GM18507 (cell line): ENCODE measurements at regions not wholly inside any gene's neighbourhood (a gene's known extent, or its start where the extent isn't known, plus 50 kb on each side); places are given as distances from the start of the nearest gene placed in this dataset.

Source experiments
- DNase-seq: peaks from one replicate; pipeline ENCODE4 v3.0.0; 2011; ENCODE audit warnings: low read depth; ENCODE audit not compliant: insufficient read length; ENCODE audit errors: extremely low spot score
- FAIRE-seq: peaks from 2 replicates; lab custom pipeline; 2011; peaks lifted over from hg19 to GRCh38; lab: Jason Lieb, UNC

- DNase-seq, result no peak
- no peak for FAIRE-seq
Measured at GRCh38 chr7:131880078-131880477, 323.6 kb upstream of the PODXL start.

DNA sequence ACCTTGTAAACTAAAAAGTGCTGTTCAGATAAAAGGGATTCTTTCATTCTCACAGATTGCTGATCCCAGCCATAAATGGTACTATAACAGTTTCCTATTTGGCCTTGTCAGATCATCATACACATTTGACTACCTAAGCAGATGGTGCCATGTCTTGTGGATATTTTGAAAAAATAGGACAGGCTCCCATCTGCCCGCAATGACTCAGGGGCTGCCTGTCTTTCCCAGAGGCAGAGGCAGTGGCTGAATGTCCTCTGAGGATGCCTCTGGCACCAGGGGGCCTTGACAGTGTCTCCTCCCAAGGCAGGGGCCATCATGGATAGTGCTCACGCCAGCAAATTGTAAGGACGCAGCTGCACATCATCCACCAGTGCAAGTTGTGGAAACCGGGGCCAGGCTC lies 323.0 kb upstream of the PODXL start:
- no peak for DNase-seq
- FAIRE-seq, result no peak

DNA sequence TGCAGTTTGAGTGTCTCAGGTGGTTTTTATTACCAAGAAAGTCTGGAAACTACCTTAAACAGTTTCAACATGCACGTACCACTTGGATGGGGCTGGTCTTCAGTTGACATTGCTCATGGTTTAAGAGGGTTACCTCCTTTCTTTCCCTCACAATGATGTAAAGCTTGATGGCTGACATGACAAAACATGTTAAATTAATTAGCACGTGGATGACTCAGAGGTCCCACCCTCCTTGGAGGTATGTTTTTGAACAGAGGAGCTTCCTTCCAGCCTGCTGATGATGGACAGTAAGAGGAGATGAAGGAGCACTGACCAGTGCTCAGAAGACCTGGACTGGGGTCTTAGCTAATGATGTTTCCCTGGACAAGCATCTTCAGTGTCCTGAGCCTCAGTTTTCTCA lies 322.3 kb upstream of the PODXL start:
- DNase-seq, result no peak
- no peak for FAIRE-seq

DNA sequence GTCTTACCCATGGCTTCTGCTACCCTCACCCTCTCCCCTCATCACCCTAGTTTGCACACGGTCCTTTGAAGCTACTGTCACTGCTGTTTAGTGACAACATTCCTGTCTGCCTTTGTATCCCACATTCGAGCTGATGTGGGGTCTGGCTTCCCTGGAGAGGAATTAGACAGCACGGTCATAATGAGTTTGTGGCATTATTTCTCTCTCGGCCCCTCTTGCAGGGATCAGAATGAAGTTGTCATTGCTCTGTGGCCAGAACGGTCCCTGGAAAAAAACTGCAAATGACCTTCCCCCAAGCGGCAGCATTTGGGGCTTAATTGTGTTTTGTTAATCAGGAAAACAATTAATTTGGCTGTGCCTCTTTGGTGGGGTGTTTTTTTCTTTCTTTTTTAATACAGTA lies 317.2 kb upstream of the PODXL start:
- FAIRE-seq (no peak), DNase-seq (no peak)

GRCh38 chr7:131869986-131870385 lies 313.6 kb upstream of the PODXL start:
- DNase-seq (no peak), FAIRE-seq (no peak)

DNA sequence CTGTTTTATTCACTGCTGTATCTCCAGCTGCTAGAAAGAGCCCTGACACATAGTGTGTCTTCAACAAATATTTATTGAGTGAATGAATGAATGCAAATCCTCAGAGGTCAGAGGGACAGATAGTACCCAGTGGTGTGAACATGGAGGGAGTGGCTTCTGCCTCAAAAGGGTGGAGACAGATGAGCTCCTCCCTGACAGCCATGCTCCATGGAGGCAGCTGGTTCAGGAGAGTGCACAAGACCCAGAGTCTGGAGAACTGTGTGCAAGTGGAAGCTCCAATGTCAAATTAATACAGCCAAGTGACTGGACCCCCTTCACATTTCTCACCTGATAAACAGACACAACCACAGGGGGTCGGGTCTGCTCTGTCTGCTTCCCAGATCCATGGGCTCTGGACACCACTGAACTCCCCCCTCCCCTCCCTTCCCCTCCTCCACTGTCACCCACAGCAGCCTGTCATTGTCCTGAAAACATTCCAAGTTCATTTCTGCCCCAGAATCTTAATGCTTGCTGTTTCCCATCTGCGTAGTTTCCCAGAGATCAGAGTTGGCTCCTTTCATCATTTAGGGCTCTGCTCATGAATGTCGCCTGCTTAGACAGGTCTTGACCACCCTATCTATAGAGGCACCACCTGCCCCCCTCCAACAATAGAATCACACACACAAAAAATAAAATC lies 312.9 kb upstream of the PODXL start:
- DNase-seq (no peak), FAIRE-seq (no peak)

GRCh38 chr7:131867461-131867860 lies 311.0 kb upstream of the PODXL start:
- FAIRE-seq, result no peak
- no peak for DNase-seq

DNA sequence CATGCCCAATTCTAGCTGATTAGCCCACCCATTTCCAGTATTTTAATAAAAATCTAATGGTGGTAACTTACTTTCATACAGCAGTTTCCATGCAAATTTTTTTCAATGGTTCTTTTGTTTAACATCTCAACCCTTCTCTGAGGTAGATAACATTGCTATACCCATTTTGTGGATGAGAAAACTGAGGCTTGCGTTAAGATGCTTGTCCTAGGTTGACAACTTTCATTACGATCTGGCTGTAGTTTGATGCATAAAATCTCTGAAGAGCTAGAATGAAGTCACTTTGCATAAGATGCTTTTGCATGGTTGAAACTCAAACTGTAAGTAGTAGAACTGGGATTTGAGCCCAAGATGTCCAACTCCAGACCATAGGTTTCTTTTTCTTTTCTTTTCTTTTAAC lies 309.5 kb upstream of the PODXL start:
- DNase-seq (no peak), FAIRE-seq (no peak)

- FAIRE-seq (no peak), DNase-seq (no peak)
Measured at GRCh38 chr7:131861620-131862346, 305.4 kb upstream of the PODXL start.

DNA sequence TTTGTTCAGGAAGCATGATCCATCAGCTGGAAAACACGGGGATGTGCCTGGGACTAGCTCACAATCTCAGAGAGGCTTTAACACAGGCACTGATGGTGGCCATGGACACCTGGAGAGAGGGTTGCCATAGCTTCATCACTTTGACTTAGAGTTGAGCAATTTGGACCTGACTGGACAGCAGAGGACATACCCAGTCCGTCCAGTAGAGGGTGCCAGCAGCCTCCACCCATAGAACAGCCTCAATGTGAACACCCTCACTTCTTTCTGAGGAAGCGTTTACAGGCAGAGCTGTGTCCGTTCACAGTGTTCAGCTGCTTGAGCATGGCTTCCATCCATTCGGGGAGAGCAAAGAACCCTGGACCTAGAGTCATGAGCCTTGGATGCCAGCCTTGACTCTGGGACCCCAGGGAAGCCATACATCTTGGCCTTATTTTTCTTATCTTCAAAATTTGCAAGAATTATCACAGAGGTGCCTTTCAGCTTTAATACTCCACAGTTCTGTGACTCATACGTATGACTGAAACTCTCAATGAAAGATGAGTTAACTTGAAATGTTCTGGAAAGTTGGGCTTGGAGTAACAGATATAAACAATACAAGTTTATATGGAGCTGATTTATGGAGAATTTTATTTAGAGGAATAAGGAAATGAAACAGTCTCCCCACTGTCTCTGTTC lies 302.9 kb upstream of the PODXL start:
- DNase-seq (peak; percentile 26), FAIRE-seq (peak; percentile 46)

- FAIRE-seq (no peak), DNase-seq (no peak)
Measured at GRCh38 chr7:131858611-131859010, 302.2 kb upstream of the PODXL start.

DNA sequence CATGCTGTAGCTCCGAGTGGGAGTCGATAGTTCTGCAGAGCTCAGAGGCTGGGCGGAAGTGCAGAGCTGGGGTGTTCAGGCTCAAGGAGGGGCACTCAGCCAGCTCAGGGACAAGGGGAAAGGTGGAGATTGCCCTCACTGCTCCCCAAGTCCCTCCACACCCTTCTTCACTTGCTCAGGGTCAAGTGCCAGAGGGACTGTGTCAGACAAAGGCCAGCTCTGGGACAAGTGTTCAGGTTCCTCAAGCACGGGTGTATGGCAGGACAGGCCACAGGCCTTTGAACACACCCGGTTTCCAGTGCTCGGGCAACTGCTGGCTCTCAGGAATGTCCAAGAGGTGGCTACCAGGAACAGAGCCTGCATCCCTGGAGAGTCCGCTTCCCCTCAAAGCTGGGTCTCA lies 293.0 kb upstream of the PODXL start:
- FAIRE-seq, result no peak

GRCh38 chr7:131848033-131848432 lies 291.6 kb upstream of the PODXL start:
- FAIRE-seq (no peak), DNase-seq (no peak)

More for the DNA sequence above, 293.0 kb upstream of the PODXL start:
- DNase-seq, result no peak

DNA sequence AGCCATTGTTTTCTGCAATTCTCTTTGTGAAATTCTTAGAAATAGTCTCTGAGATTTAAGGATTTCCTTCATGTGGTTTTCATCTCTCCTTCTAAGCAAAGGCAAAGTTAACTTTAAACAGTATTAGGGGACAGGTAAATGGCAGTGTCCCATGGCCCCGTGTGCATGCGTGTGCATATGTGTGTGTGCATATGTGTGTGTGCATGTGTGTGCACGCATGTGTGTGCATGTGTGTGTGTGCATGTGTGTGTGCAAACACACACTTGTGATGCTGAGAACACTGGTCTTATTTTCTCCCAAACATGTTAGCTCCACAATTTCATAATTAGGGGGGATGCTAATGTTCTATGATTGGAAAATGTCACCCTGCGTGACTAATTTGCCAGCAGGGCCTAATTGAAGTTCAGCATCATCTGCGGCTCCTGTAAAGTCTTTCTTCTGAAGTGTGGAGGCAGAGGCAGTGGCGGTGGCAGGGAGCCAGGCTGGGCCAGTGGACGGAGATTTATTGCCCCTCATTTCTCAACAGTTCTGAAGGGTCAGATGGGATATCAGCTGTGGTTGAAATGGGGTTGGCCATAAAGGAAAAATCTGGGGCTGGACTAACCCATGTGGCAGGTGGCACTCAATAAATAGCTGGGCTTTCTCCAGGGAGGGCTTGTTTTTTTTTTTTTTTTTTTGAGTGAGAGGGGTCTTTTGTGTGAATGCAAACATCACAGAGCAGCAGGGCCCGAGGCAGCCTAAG lies 289.3 kb upstream of the PODXL start:
- DNase-seq (no peak), FAIRE-seq (no peak)

- DNase-seq (no peak), FAIRE-seq (no peak)
Measured at GRCh38 chr7:131844369-131844768, 287.9 kb upstream of the PODXL start.

DNA sequence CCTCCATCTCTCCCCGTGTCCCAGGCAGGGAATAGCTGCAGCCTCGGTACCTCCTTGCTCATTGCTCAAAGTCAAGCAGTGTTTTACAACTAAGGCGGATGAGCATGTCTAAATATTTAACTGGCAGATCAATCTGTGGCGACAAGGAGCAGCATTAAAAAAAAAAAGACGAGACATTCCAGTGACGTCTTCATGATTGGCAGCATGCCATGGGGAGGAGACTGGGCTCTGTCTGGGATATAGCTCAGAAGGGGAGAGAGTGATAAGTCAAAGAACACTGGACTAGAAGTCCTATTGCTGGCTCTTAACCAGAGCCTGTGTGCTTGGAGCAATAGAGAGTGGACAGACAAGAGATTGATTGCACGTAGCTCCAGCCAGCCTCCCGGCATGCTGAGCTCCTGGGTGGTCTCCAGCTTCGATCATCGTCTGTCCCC lies 287.5 kb upstream of the PODXL start:
- DNase-seq (no peak), FAIRE-seq (no peak)

DNA sequence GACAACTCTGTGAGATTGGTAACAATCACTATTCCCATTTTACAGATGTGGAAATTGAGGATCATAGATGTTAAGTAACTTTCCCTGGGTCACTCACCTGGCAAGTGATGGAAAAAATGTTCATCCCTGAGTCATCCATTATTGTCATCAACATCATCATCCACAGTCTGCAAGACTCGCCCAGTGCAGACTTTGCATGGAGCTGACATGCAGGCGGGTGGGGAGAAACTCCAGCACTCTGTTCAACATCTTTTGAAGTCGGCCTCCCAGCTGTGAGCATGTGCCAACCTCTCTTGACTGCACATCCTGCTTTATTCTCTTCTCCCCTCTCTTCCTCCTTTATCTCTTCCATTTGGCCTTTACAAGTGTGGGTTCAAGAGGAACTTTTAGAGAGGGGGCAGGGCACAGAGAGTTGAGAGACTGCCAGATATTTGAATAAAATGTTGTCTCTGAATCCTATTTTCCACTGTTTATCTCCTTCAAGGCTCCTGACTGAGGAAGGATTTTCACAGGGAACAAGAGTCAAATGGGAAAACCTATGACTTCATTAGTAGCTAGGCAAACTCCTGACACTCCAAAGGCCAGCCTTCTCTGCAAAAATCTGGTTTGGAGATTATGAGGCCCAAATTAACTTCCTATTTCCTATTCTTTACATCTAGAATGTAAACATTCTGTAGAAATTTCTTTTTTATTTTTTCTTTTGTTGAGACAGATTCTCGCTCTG lies 283.7 kb upstream of the PODXL start:
- DNase-seq (no peak), FAIRE-seq (no peak)

GRCh38 chr7:131836733-131837132 lies 280.3 kb upstream of the PODXL start:
- FAIRE-seq, result no peak
- DNase-seq, result no peak

DNA sequence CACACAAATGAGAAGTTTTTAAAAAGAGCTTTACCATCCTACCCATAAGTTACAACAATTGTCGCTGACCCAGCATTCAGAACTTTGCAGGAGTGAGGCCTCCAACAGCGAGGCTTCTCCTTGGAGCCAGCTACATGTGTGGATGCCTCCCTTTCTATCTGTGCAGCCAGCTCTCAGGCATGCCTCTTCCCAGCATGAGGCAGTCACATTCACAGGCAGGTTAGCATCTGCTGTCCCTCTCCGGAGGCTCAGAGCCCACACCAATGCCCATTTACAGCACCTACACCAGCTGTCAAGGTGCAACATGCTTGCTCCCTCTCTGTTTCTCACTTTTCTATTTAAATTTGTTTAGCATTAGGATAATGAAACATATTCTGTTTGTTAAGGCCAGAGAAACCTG lies 278.7 kb upstream of the PODXL start:
- FAIRE-seq (no peak), DNase-seq (no peak)

GRCh38 chr7:131830681-131831080 lies 274.3 kb upstream of the PODXL start:
- DNase-seq (no peak), FAIRE-seq (no peak)
